ENCODE measurements at regions not wholly inside any gene's neighbourhood (a gene's known extent, or its start where the extent isn't known, plus 50 kb on each side); places are given as distances from the start of the nearest gene placed in this dataset.

- H3K4me2 ChIP-seq (ENCODE audit: low read length), result no peak overlapping the region
These were observed 1050.7 kb downstream of the OTOL1 start for GRCh38 chr3:162547321-162547720.

More at GRCh38 chr3:162547321-162547720, 1050.7 kb downstream of the OTOL1 start:
- no peak for TF ChIP-seq SRF (IDR thresholded peaks at IDR 0.05; ENCODE audit: low read depth)
- no peak for TF ChIP-seq TCF7L2 (IDR thresholded peaks at IDR 0.05; ENCODE audit: borderline replicate concordance, extremely low read depth, insufficient read depth, insufficient read length)
- no peak for TF ChIP-seq EZH2phosphoT487 (IDR thresholded peaks at IDR 0.05; ENCODE audit: borderline replicate concordance)
- TF ChIP-seq EZH2 (IDR thresholded peaks at IDR 0.05), result no peak
- no peak for TF ChIP-seq EGR1 (IDR thresholded peaks at IDR 0.05; ENCODE audit: low read depth)
- no peak for TF ChIP-seq CTCF (IDR thresholded peaks at IDR 0.05 in 2 of 3, conservative IDR thresholded peaks at IDR 0.05 in 1 of 3; ENCODE audit: borderline replicate concordance in 1 of 3, insufficient read depth in 1 of 3, low read depth in 2 of 3, low read length in 2 of 3)
- TF ChIP-seq JUND (IDR thresholded peaks at IDR 0.05), result no peak
- no peak for TF ChIP-seq ZFX (IDR thresholded peaks at IDR 0.05)
- no peak for TF ChIP-seq CEBPB (IDR thresholded peaks at IDR 0.05; ENCODE audit: low read depth)
- no peak for TF ChIP-seq ZBTB33 (IDR thresholded peaks at IDR 0.05; ENCODE audit: extremely low read depth, insufficient replicate concordance, low read length)
- TF ChIP-seq ELF1 (IDR thresholded peaks at IDR 0.05; ENCODE audit: borderline replicate concordance, low read depth), result no peak
- no peak for TF ChIP-seq SP1 (IDR thresholded peaks at IDR 0.05; ENCODE audit: low read depth)
- no peak for TF ChIP-seq POLR2A (IDR thresholded peaks at IDR 0.05; ENCODE audit: borderline replicate concordance, extremely low read depth, insufficient read depth, insufficient read length)
- no peak for TF ChIP-seq CBX3 (IDR thresholded peaks at IDR 0.05; ENCODE audit: low read depth)
- H4K20me1 ChIP-seq (ENCODE audit: insufficient read depth), result no peaks in the 10 kb centered on the region
- CTCF ChIA-PET, result no interaction called here
- H3K27me3 ChIP-seq (ENCODE audit: insufficient read depth, low read length), result no peaks in the 10 kb centered on the region
- no peaks in the 10 kb centered on the region for H3K79me2 ChIP-seq (ENCODE audit: insufficient read depth, low read length)
- no peaks in the 10 kb centered on the region for H3K9me3 ChIP-seq (ENCODE audit: control insufficient read depth in 1 of 2, insufficient read depth in 1 of 2, low read depth in 1 of 2, low read length in 2 of 2)
- no peaks in the 10 kb centered on the region for H3K36me3 ChIP-seq (ENCODE audit: control insufficient read depth in 1 of 2, insufficient read depth in 2 of 2, low read length in 2 of 2)
- H3K4me1 ChIP-seq (ENCODE audit: control insufficient read depth in 1 of 2, insufficient read depth in 2 of 2, low read length in 2 of 2), result no peaks in the 10 kb centered on the region
- DNase-seq (ENCODE audit: low read depth, low spot score), result no peak
- H3K9me2 ChIP-seq (ENCODE audit: insufficient read depth), result no peaks in the 10 kb centered on the region
- intact Hi-C loops (cut with micrococcal nuclease), result no loop called here
- H3K27ac ChIP-seq (ENCODE audit: low read depth, low read length), result no peak overlapping the region
- no TSS peak for BruUV-seq (replicated peaks)
- H3K9ac ChIP-seq (ENCODE audit: low read length), result no peak overlapping the region
- RAD21 ChIA-PET (ENCODE audit: low non-redundant PET in 1 of 2, low total read pairs in 2 of 2, uncharacterized antibody in 2 of 2, unreplicated experiment in 2 of 2), result no interaction called here
- no peak for ATAC-seq
- H3K4me3 ChIP-seq (replicated peaks in 1 of 2; ENCODE audit: low read depth in 1 of 2, low read length in 2 of 2), result no peak overlapping the region
- no peak overlapping the region for H2AFZ ChIP-seq (ENCODE audit: low read depth, low read length, poor library complexity, severe bottlenecking)
- POLR2A ChIA-PET, result no interaction called here

Measured in HCT116 (cell line).